ENCODE measurements at regions not wholly inside any gene's neighbourhood (a gene's known extent, or its start where the extent isn't known, plus 50 kb on each side); places are given as distances from the start of the nearest gene placed in this dataset.

DNA sequence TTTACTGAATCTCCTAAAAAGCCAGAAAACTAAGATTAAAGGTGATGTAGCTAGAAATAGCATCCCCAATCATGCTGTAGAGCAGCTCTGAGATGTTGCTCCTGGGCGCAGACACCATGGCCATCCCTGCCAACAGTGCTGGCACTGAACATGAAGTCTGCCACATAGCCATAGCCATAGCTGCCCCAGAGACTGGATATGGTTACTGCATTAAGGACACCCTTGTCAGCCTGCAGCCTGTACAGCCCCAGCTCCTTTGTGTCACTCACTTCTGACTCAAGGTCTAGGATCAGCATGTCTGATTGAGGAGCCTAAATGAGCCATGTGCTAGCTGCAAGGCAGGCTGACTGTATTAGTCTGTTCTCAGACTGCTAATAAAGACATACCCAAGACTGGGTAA is 284.6 kb downstream of the RPS24 start (continued):
- no peak for TF ChIP-seq RAD21 (IDR thresholded peaks at IDR 0.05; ENCODE audit: low read length)
- TF ChIP-seq, protein P1, sequence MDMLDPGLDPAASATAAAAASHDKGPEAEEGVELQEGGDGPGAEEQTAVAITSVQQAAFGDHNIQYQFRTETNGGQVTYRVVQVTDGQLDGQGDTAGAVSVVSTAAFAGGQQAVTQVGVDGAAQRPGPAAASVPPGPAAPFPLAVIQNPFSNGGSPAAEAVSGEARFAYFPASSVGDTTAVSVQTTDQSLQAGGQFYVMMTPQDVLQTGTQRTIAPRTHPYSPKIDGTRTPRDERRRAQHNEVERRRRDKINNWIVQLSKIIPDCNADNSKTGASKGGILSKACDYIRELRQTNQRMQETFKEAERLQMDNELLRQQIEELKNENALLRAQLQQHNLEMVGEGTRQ (IDR thresholded peaks at IDR 0.05; ENCODE audit: borderline replicate concordance, low read depth, low read length): no peak
- TF ChIP-seq EP300 (IDR thresholded peaks at IDR 0.05; ENCODE audit: borderline replicate concordance in 1 of 2, low read depth in 1 of 2, low read length in 1 of 2): no peak
- TF ChIP-seq RFX5 (IDR thresholded peaks at IDR 0.05; ENCODE audit: low read length): no peak
- TF ChIP-seq, protein P2, sequence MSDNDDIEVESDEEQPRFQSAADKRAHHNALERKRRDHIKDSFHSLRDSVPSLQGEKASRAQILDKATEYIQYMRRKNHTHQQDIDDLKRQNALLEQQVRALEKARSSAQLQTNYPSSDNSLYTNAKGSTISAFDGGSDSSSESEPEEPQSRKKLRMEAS (IDR thresholded peaks at IDR 0.05; ENCODE audit: low read depth): no peak
- TF ChIP-seq NRF1 (IDR thresholded peaks at IDR 0.05; ENCODE audit: low read depth, low read length): no peak
- TF ChIP-seq FOSL2 (IDR thresholded peaks at IDR 0.05; ENCODE audit: borderline replicate concordance, low read depth): no peak
- no peak for TF ChIP-seq RCOR1 (IDR thresholded peaks at IDR 0.05; ENCODE audit: low read length)
- TF ChIP-seq POLR2AphosphoS5 (IDR thresholded peaks at IDR 0.05; ENCODE audit: low read depth, low read length): no peak

DNA sequence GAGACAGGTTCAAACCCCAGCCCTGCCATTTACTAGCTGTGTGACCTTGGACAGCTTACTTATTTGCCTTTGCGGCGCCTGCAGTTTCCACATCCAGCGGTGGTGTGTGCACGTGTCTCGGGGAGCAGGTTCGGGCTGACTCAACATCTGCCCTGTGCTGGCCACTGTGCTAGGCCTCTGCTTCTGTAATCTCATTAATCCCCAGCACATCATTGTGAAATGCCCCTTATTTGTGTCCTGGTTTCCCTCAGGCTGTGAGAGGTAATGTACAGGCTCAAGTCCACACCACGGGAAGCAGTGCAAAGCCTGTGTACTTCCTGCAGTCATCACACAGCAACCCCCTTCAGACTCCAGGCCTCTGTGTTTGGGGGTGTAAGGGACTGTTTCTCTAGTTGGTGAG is 285.7 kb downstream of the RPS24 start:
- POLR2A ChIA-PET: interaction anchor here (0.6 kb wide), 1 partner anchor 114 kb away, joined by 3 read pairs; no protein-coding TSS in a partner anchor
- 77% methylated on average over 7 of the region's 7 CpGs for WGBS (ENCODE audit: low lambda C conversion rate)

DNA sequence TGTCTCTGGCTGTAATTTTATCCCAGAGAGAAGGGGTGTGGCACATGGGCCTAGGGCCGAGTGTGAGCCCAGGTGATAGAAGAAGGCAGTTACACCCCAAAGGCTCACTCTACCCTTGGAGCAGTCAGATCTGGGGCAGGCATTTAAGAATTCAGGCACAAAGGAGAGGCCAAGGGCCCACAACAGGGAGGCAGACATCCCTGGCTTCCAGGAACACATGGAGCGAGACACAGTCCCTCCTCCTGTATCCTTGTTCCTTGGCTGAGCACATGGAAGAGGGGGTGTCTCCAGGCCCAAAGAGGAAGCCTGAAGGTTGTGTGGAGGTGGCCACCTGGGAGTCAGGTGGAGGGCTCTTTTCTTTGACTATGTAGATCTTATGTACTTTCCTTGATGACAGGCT is 286.2 kb downstream of the RPS24 start:
- Histone ChIP-seq H3F3A (replicated peaks; ENCODE audit: insufficient read depth) (peaks cover 5% of the 10 kb centered on the region), H4K20me1 (ENCODE audit: insufficient read depth) (no peaks in the 10 kb centered on the region), H3K4me1 (ENCODE audit: control insufficient read depth in 1 of 2, insufficient read depth in 2 of 2, low read depth in 1 of 2, low read length in 1 of 2) (peaks cover 7 to 42% of the 10 kb centered on the region in 2 experiments; a peak in 3 of 4 replicates), H3K4me2 (no peak overlapping the region), H2AFZ (ENCODE audit: low read depth) (no peak overlapping the region), H3K9me2 (no peaks in the 10 kb centered on the region), H3K27me3 (ENCODE audit: insufficient read depth) (no peaks in the 10 kb centered on the region), H3K79me2 (ENCODE audit: insufficient read depth) (no peaks in the 10 kb centered on the region), H3K9ac (no peak overlapping the region), H3K36me3 (replicated peaks in 1 of 2; ENCODE audit: control insufficient read depth in 1 of 2, insufficient read depth in 2 of 2, low read length in 1 of 2) (no peaks in the 10 kb centered on the region), H3K27ac (ENCODE audit: low read depth in 2 of 2, low read length in 1 of 2) (peak overlapping the region in 1 of 2 experiments; percentile 85; a peak in 2 of 4 replicates), H3K9me3 (no peaks in the 10 kb centered on the region), H3K4me3 (ENCODE audit: low read depth in 2 of 2, low read length in 1 of 2) (no peak overlapping the region)
- no peak for DNase-seq
- POLR2A ChIA-PET: no interaction called here
- WGBS (ENCODE audit: low lambda C conversion rate): 90% methylated on average over 2 of the region's 2 CpGs
- CTCF ChIA-PET: interaction anchor here (1.5 to 1.6 kb wide), 2 partner anchors 15 to 272 kb away, joined by 5 to 8 read pairs; no protein-coding TSS in a partner anchor
- TF ChIP-seq NRF1 (IDR thresholded peaks at IDR 0.05; ENCODE audit: low read depth, low read length): no peak
- TF ChIP-seq FOXM1 (IDR thresholded peaks at IDR 0.05; ENCODE audit: low read depth): no peak
- TF ChIP-seq RCOR1 (IDR thresholded peaks at IDR 0.05; ENCODE audit: low read length): no peak
- TF ChIP-seq, protein P3, sequence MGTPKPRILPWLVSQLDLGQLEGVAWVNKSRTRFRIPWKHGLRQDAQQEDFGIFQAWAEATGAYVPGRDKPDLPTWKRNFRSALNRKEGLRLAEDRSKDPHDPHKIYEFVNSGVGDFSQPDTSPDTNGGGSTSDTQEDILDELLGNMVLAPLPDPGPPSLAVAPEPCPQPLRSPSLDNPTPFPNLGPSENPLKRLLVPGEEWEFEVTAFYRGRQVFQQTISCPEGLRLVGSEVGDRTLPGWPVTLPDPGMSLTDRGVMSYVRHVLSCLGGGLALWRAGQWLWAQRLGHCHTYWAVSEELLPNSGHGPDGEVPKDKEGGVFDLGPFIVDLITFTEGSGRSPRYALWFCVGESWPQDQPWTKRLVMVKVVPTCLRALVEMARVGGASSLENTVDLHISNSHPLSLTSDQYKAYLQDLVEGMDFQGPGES (IDR thresholded peaks at IDR 0.05; ENCODE audit: low read depth, low read length): no peak
- TF ChIP-seq ELF1 (IDR thresholded peaks at IDR 0.05): no peak
- TF ChIP-seq SMC3 (IDR thresholded peaks at IDR 0.05; ENCODE audit: low read depth, low read length): no peak
- TF ChIP-seq, protein P4, sequence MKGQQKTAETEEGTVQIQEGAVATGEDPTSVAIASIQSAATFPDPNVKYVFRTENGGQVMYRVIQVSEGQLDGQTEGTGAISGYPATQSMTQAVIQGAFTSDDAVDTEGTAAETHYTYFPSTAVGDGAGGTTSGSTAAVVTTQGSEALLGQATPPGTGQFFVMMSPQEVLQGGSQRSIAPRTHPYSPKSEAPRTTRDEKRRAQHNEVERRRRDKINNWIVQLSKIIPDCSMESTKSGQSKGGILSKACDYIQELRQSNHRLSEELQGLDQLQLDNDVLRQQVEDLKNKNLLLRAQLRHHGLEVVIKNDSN (IDR thresholded peaks at IDR 0.05; ENCODE audit: borderline replicate concordance, low read depth): no peak
- no peak for TF ChIP-seq SIN3A (IDR thresholded peaks at IDR 0.05; ENCODE audit: borderline replicate concordance, low read depth, low read length)
- TF ChIP-seq POLR2AphosphoS5 (IDR thresholded peaks at IDR 0.05; ENCODE audit: low read depth, low read length): no peak
- TF ChIP-seq FOXJ3 (CRISPR knock-in tag; IDR thresholded peaks at IDR 0.05): no peak
- no peak for TF ChIP-seq MXI1 (IDR thresholded peaks at IDR 0.05; ENCODE audit: low read depth, low read length)

More for the DNA sequence above, 285.7 kb downstream of the RPS24 start:
- no peak overlapping the region for H3K9ac ChIP-seq
- H3K4me2 ChIP-seq: no peak overlapping the region
- H3K4me3 ChIP-seq (ENCODE audit: low read depth in 2 of 2, low read length in 1 of 2): no peak overlapping the region
- peaks cover 5% of the 10 kb centered on the region for H3F3A ChIP-seq (replicated peaks; ENCODE audit: insufficient read depth)
- CTCF ChIA-PET: interaction anchor here (1.0 to 1.6 kb wide), 3 partner anchors 15 to 272 kb away, joined by 3 to 8 read pairs (median 5); no protein-coding TSS in a partner anchor
- H3K36me3 ChIP-seq (replicated peaks in 1 of 2; ENCODE audit: control insufficient read depth in 1 of 2, insufficient read depth in 2 of 2, low read length in 1 of 2): no peaks in the 10 kb centered on the region
- H3K27ac ChIP-seq (ENCODE audit: low read depth in 2 of 2, low read length in 1 of 2): peak overlapping the region in 1 of 2 experiments; percentile 85; a peak in 2 of 4 replicates
- DNase-seq: peak; percentile 55
- H3K9me3 ChIP-seq: no peaks in the 10 kb centered on the region
- H3K27me3 ChIP-seq (ENCODE audit: insufficient read depth): no peaks in the 10 kb centered on the region
- no peaks in the 10 kb centered on the region for H4K20me1 ChIP-seq (ENCODE audit: insufficient read depth)
- TF ChIP-seq JUND (IDR thresholded peaks at IDR 0.05) (no peak), MXI1 (IDR thresholded peaks at IDR 0.05; ENCODE audit: low read depth, low read length) (0 out of 2 replicates have a peak, but pooled peaks have one; percentile 19), EP300 (IDR thresholded peaks at IDR 0.05; ENCODE audit: borderline replicate concordance in 1 of 2, low read depth in 1 of 2, low read length in 1 of 2) (peak in 1 of 2 experiments; percentile 44; a peak in 1 of 4 replicates), CHD2 (IDR thresholded peaks at IDR 0.05; ENCODE audit: low read length, partially characterized antibody) (peak; percentile 21), FOXJ3 (CRISPR knock-in tag; IDR thresholded peaks at IDR 0.05) (peak; percentile 79), RAD21 (IDR thresholded peaks at IDR 0.05; ENCODE audit: low read length) (peak; percentile 17; the same call in 1 of the 2 replicates)
- TF ChIP-seq, protein P4 (IDR thresholded peaks at IDR 0.05; ENCODE audit: borderline replicate concordance, low read depth): no peak
- peaks cover 7 to 42% of the 10 kb centered on the region in 2 experiments; a peak in 3 of 4 replicates for H3K4me1 ChIP-seq (ENCODE audit: control insufficient read depth in 1 of 2, insufficient read depth in 2 of 2, low read depth in 1 of 2, low read length in 1 of 2)
- no peaks in the 10 kb centered on the region for H3K79me2 ChIP-seq (ENCODE audit: insufficient read depth)
- H2AFZ ChIP-seq (ENCODE audit: low read depth): no peak overlapping the region
- no peaks in the 10 kb centered on the region for H3K9me2 ChIP-seq
